Stimulated activated naive CD8-positive, alpha-beta T cell treated with anti-CD3 and anti-CD28 coated beads, Interleukin-15, amount 100 ng/mL, for 72 hours (primary cell): ENCODE measurements at regions not wholly inside any gene's neighbourhood (a gene's known extent, or its start where the extent isn't known, plus 50 kb on each side); places are given as distances from the start of the nearest gene placed in this dataset.
A peak's percentile ranks its signal among the peaks of the same experiment; 100 is the strongest.

Experiments used
- ATAC-seq: fragments of 150-1000 bp; cut with Tn5 transposase; 2 replicates; pipeline ENCODE4 v1.10.0; 2021; ENCODE audit warnings: mild to moderate bottlenecking, moderate library complexity
- DNase-seq, 2 donors: peaks; one replicate each; pipeline ENCODE4 v3.0.0; 2021 to 2022
- H3K27ac Mint-ChIP-seq, 2 donors: one replicate each; pipeline ENCODE4 v1.8.0; 2022; ENCODE audit warnings: mild to moderate bottlenecking in 2 of 2, mixed read lengths in 2 of 2, moderate library complexity in 2 of 2
- H3K27me3 Mint-ChIP-seq: one replicate; pipeline ENCODE4 v1.8.0; 2022; ENCODE audit warnings: mixed read lengths
- H3K4me1 Mint-ChIP-seq: one replicate; pipeline ENCODE4 v1.8.0; 2022; ENCODE audit warnings: mild to moderate bottlenecking, mixed read lengths
- H3K4me3 Mint-ChIP-seq, 2 donors: one replicate each; pipeline ENCODE4 v1.8.0; 2022; ENCODE audit warnings: mild to moderate bottlenecking in 2 of 2, mixed read lengths in 2 of 2, moderate library complexity in 1 of 2
- H3K9me3 Mint-ChIP-seq, 2 donors: one replicate each; pipeline ENCODE4 v1.8.0; 2022; ENCODE audit warnings: mixed read lengths in 2 of 2

GRCh38 chr3:111362381-111363009, 179.5 kb upstream of the CD96 start:
- Mint-ChIP-seq H3K27me3 (no peaks in the 10 kb centered on the region), H3K4me3 (no peak overlapping the region), H3K4me1 (no peaks in the 10 kb centered on the region), H3K27ac (no peak overlapping the region), H3K9me3 (peaks cover 6 to 13% of the 10 kb centered on the region in 2 donors)
- DNase-seq (no peak), ATAC-seq (no peak)

DNA sequence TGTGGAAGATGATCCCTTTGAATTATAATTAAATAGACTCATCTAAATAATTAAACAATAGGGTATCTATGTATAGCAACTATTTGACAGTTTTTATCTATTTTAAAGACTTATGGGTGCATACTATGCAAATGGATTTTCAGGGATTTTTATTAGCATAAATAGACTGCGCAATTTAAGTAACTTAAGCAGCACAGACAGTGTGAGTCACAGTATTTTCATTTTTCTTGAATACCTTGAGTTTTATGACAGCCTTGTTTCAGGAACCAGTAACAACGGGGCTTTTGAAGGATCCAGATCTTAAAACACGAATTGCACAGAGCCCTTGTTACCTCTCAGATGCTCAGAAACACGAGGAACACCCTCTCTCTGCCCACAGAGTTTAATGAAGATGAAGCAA, 175.5 kb upstream of the CD96 start:
- ATAC-seq (no peak), DNase-seq (no peak)
- no peak overlapping the region for H3K27ac Mint-ChIP-seq
- no peaks in the 10 kb centered on the region for H3K4me1 Mint-ChIP-seq
- H3K4me3 Mint-ChIP-seq: no peak overlapping the region
- H3K9me3 Mint-ChIP-seq: peaks cover 18 to 23% of the 10 kb centered on the region in 2 donors
- H3K27me3 Mint-ChIP-seq: no peaks in the 10 kb centered on the region

GRCh38 chr3:111368056-111368455, 173.9 kb upstream of the CD96 start:
- DNase-seq (no peak), ATAC-seq (no peak)
- Mint-ChIP-seq H3K27ac (peak overlapping the region in 1 of 2 donors; percentile 30), H3K27me3 (no peaks in the 10 kb centered on the region), H3K4me3 (no peak overlapping the region), H3K4me1 (no peaks in the 10 kb centered on the region), H3K9me3 (peaks cover 28 to 31% of the 10 kb centered on the region in 2 donors)

DNA sequence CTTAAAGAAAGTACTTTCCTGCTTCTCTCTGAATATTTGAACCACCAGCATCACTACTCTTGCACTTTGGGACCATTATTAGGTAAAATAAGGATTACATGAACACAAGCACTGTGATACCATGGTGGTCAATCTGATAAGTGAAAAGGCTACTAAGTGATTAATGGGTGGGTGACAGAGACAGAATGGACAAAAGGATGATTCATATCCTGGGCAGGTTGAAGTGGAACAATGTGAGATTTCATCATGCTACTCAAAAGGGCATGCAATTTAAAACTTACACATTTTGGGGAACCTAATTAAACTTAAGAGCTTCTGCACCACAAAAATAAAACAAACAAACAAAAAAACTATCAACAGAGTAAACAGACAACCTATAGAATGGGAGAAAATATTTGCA, 172.0 kb upstream of the CD96 start:
- H3K4me3 Mint-ChIP-seq: no peak overlapping the region
- H3K9me3 Mint-ChIP-seq: peaks cover 42 to 47% of the 10 kb centered on the region in 2 donors
- H3K4me1 Mint-ChIP-seq: no peaks in the 10 kb centered on the region
- ATAC-seq (no peak), DNase-seq (no peak)
- H3K27ac Mint-ChIP-seq: no peak overlapping the region
- H3K27me3 Mint-ChIP-seq: no peaks in the 10 kb centered on the region

GRCh38 chr3:111373239-111373638, 168.8 kb upstream of the CD96 start:
- Mint-ChIP-seq H3K9me3 (peaks cover 55 to 72% of the 10 kb centered on the region in 2 donors), H3K4me3 (no peak overlapping the region), H3K27me3 (no peaks in the 10 kb centered on the region), H3K4me1 (no peaks in the 10 kb centered on the region), H3K27ac (peak overlapping the region in 1 of 2 donors; percentile 4)
- ATAC-seq (no peak), DNase-seq (no peak)

- Mint-ChIP-seq H3K4me1 (no peaks in the 10 kb centered on the region), H3K27me3 (no peaks in the 10 kb centered on the region), H3K9me3 (peaks cover 49 to 72% of the 10 kb centered on the region in 2 donors), H3K27ac (no peak overlapping the region), H3K4me3 (no peak overlapping the region)
- DNase-seq (no peak), ATAC-seq (no peak)
These were observed 168.1 kb upstream of the CD96 start for GRCh38 chr3:111373861-111374260.

DNA sequence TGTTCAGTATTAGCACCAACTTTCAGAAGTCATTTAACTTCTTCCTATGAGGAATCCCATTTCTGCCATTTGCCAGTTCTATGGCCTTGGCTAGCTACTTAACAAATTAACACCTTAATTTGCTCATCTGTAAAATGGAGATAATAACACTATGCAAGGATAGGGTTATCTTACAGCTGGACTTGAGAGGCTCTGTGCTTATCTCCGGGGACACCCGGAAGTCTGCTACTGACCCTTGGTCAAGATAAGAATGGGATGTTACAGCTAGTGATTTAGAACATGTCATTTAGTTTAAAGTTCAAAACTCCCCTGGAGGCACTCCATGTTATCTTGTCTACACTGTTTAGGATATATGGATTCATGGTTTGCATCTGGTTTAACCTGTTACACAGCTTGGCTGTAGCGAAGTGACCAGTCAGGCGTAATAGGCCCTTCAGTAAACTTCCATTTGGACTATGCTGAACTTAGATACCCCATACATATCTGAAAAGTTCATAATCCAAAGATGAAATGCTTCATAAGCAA, 156.0 kb upstream of the CD96 start:
- no peak overlapping the region for H3K4me3 Mint-ChIP-seq
- no peak overlapping the region for H3K27ac Mint-ChIP-seq
- ATAC-seq (no peak), DNase-seq (no peak)
- no peaks in the 10 kb centered on the region for H3K27me3 Mint-ChIP-seq
- peaks cover 8 to 31% of the 10 kb centered on the region in 2 donors for H3K9me3 Mint-ChIP-seq
- H3K4me1 Mint-ChIP-seq: no peaks in the 10 kb centered on the region

DNA sequence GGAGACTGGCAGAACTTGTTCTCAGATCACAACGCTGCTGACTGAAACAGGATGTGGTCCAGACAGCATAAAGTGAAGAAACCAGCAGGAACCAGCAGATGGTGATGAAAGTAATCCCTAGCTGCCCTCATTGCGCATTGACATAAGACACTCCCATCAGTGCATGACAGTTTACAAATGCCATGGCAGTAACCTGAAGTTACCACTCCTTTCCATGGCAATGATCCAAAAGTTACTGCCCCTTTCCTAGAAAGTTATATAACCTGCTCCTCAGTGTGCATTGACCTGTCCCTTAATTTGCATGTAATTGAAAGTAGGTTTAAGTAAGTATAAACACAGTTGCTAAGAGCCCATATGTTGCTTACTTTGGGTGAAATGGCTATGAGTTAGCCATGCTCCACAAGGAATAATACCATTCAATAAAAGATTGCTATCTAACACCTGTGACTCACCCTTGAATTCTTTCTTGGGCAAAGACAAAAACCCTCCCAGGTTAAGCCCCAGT, 149.1 kb upstream of the CD96 start:
- Mint-ChIP-seq H3K27ac (no peak overlapping the region), H3K9me3 (peaks cover 26 to 31% of the 10 kb centered on the region in 2 donors), H3K4me3 (no peak overlapping the region), H3K4me1 (peaks cover 15% of the 10 kb centered on the region), H3K27me3 (no peaks in the 10 kb centered on the region)
- peak; percentile 87 for ATAC-seq
- DNase-seq: peak; percentile 1 to 18

DNA sequence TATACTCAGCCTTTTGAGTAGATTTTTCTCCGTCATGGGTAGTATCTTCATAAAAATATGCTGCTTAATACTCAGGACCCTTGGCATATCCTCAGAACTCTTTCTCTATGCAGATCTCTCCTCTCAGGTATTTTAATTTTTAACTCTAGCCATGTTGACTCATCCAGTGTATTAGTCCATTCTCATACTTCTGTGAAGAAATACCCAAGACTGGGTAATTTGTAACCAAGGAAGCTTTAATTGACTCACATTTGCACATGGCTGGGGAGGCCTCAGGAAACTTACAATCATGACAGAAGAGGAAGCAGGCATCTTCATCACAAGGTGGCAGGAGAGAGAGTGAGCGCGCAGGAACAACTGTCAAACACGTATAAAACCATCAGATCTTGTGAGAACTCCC, 129.3 kb upstream of the CD96 start:
- H3K27me3 Mint-ChIP-seq: no peaks in the 10 kb centered on the region
- no peak overlapping the region for H3K4me3 Mint-ChIP-seq
- DNase-seq (no peak), ATAC-seq (no peak)
- no peak overlapping the region for H3K27ac Mint-ChIP-seq
- H3K9me3 Mint-ChIP-seq: peaks cover 9 to 32% of the 10 kb centered on the region in 2 donors
- H3K4me1 Mint-ChIP-seq: peaks cover 7% of the 10 kb centered on the region

GRCh38 chr3:111414531-111414930, 127.5 kb upstream of the CD96 start:
- ATAC-seq (no peak), DNase-seq (no peak)
- Mint-ChIP-seq H3K9me3 (peaks cover 5 to 24% of the 10 kb centered on the region in 2 donors), H3K4me3 (no peak overlapping the region), H3K27ac (no peak overlapping the region), H3K4me1 (peaks cover 11% of the 10 kb centered on the region), H3K27me3 (peaks cover 7% of the 10 kb centered on the region)

DNA sequence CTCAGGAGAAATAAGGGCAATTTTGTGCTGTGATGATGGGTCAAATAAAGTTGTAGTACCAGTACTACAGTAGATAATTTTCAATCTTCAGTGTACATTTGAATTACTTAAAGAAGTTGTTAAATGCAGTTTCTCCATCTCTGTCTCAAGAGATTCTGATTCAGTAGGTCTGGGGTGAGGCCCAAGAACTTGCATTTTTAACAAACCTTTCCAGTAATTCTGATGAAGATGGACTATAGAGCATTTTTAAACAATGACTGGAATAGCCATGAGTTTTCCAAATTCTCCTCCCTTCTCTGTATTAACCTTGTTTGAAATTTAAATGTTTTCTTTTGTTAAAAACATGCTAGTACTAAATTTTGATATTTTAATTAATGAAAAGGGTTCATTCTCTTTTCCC, 127.0 kb upstream of the CD96 start:
- Mint-ChIP-seq H3K4me1 (peaks cover 11% of the 10 kb centered on the region), H3K9me3 (peaks cover 4 to 19% of the 10 kb centered on the region in 2 donors), H3K27me3 (peaks cover 7% of the 10 kb centered on the region), H3K27ac (no peak overlapping the region), H3K4me3 (no peak overlapping the region)
- no peak for ATAC-seq
- DNase-seq: no peak

GRCh38 chr3:111418391-111418790, 123.6 kb upstream of the CD96 start:
- H3K27me3 Mint-ChIP-seq: peaks cover 7% of the 10 kb centered on the region
- ATAC-seq: no peak
- no peak overlapping the region for H3K4me3 Mint-ChIP-seq
- H3K4me1 Mint-ChIP-seq: peaks cover 5% of the 10 kb centered on the region
- no peak overlapping the region for H3K27ac Mint-ChIP-seq
- DNase-seq: no peak
- peaks cover 8 to 12% of the 10 kb centered on the region in 2 donors for H3K9me3 Mint-ChIP-seq

DNA sequence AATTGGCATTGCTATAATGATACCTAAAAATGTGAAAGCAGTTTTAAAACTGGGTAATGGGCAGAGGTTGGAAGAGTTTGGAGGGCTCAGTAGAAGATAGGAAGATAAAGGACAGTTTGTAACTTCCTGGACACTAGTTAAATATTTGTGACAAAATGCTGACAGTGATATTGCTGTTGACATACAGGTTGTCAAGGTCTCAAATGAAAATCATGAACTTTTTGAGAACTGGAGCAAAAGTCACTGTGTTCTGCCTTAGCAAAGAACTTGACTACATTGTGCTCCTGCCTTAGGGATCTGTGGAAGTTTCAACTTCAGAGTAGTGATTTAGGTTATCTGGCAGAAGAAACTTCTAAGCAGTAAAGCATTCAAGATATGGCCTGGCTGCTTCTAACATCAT, 113.7 kb upstream of the CD96 start:
- Mint-ChIP-seq H3K4me1 (peaks cover 5% of the 10 kb centered on the region), H3K9me3 (peaks cover 14 to 17% of the 10 kb centered on the region in 2 donors), H3K27me3 (no peaks in the 10 kb centered on the region), H3K4me3 (no peak overlapping the region), H3K27ac (no peak overlapping the region)
- ATAC-seq: no peak
- DNase-seq: no peak

DNA sequence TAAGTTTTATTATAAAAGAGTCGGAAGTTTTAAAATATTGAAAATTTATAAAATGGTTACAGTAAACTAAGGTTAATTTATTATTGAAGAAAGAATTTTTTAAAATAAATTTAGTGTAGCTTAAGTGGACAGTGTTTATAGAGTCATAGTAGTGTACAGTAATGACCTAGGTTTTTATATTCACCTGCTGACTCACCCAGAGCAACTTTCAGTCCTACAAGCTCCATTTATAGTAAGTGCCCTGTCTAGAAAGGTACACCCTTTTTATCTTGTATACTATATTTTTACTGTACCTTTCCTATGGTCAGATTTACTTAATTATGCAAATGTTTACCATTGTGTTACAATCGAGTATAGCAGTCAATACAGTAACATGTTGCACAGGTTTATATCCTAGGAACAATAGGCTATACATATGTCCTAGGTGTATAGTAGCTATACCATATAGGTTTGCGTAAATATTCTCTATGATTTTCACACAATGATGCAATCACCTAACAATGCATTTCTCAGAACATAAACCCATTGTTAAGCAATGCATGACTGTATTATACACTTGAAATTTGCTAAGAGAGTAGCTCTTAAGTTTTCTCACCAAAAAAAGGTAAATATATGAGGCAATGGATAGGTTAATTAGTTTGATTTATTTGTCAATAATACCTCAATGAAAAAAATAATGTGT, 106.9 kb upstream of the CD96 start:
- H3K27me3 Mint-ChIP-seq: no peaks in the 10 kb centered on the region
- no peak overlapping the region for H3K27ac Mint-ChIP-seq
- peaks cover 0 to 9% of the 10 kb centered on the region in 2 donors for H3K9me3 Mint-ChIP-seq
- H3K4me1 Mint-ChIP-seq: no peaks in the 10 kb centered on the region
- DNase-seq: no peak
- H3K4me3 Mint-ChIP-seq: no peak overlapping the region
- ATAC-seq: no peak

DNA sequence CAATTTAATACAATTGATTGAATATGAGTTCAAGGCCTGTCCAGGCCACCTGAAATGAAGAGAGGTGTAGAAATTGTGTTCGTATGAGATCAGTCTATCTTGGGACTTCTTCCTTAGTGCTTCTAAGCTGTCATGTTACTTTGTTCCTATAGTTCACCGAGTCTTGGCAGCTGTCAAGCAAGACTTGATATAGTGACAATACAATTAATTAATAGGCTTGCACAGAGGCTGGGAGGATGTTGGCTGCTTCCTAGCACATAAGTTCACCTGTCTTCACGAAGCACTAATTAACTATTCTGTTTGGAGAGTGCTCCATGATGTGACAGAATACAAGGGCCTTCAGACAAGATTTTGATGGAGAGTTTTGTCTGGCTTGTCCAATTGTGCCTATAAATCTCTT, 103.7 kb upstream of the CD96 start:
- Mint-ChIP-seq H3K27me3 (no peaks in the 10 kb centered on the region), H3K9me3 (peaks cover 0 to 5% of the 10 kb centered on the region in 2 donors)

GRCh38 chr3:111454551-111454950, 87.4 kb upstream of the CD96 start:
- Mint-ChIP-seq H3K4me1 (no peaks in the 10 kb centered on the region), H3K9me3 (peaks cover 0 to 6% of the 10 kb centered on the region in 2 donors), H3K4me3 (no peak overlapping the region), H3K27ac (no peak overlapping the region), H3K27me3 (no peaks in the 10 kb centered on the region)
- no peak for ATAC-seq
- no peak for DNase-seq

More for the DNA sequence above, 103.7 kb upstream of the CD96 start:
- ATAC-seq: no peak
- no peak for DNase-seq
- no peaks in the 10 kb centered on the region for H3K4me1 Mint-ChIP-seq
- no peak overlapping the region for H3K4me3 Mint-ChIP-seq
- H3K27ac Mint-ChIP-seq: no peak overlapping the region
